ENCODE measurements at regions not wholly inside any gene's neighbourhood (a gene's known extent, or its start where the extent isn't known, plus 50 kb on each side); places are given as distances from the start of the nearest gene placed in this dataset.

DNA sequence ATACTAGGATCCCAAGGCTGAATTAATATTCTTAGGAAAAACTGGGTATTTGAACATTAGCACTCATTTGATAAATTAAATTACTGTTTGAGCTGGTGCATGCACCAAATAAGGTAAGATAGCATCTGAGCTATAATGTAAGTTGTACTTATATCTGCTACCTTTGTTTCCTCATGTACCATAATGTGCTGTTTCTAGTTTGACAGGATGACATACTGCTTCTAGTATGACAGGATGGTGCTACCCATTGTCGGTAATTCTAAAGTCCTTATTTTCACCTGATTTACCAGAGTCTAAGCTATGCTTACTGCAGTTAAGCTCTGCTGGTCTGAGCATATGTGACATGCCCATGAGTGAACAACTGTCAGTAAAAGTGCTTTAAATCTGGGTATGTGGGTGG, 1017.5 kb upstream of the IGFBP7 start:
- TF ChIP-seq CTCF (IDR thresholded peaks at IDR 0.05; ENCODE audit: extremely low read depth in 1 of 2, insufficient read depth in 1 of 2, low read depth in 1 of 2, low read length in 2 of 2) (no peak), MAX (IDR thresholded peaks at IDR 0.05; ENCODE audit: insufficient read depth, insufficient read length) (no peak), POLR2AphosphoS5 (IDR thresholded peaks at IDR 0.05; ENCODE audit: insufficient read depth, low read depth, low read length) (no peak), MYC (IDR thresholded peaks at IDR 0.05; ENCODE audit: low read depth, low read length) (no peak), POLR2A (IDR thresholded peaks at IDR 0.05; ENCODE audit: low read depth, low read length) (no peak)

All from endothelial cell of umbilical vein (primary cell).